ENCODE measurements at regions not wholly inside any gene's neighbourhood (a gene's known extent, or its start where the extent isn't known, plus 50 kb on each side); places are given as distances from the start of the nearest gene placed in this dataset.

DNA sequence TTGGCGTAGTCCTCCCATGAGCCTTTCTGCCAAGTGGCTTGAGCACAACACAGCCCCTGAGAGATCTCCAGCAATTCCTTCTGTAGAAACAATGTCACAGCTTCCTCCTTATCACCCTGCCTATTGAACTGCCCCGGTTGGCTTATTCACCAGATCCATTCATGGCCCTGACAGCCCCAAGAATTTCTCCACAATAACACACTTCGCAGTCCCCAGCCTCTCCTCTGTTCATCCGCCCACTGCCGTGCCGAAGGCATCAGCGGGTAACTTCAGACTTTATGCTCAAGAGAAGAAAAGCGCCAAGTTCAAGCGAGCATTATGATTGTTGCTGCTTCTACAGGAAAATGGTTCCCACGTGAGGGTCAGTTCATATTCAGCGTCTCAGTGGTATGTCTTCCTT, 403.9 kb downstream of the VPS13C start:
- Histone ChIP-seq H3K4me1 (ENCODE audit: control insufficient read depth in 5 of 5, insufficient read depth in 5 of 5, low read length in 5 of 5) (peaks cover 0 to 10% (median 2%) of the 10 kb centered on the region in 5 donors), H3K27me3 (ENCODE audit: control insufficient read depth in 3 of 3, insufficient read depth in 3 of 3, low read length in 2 of 3) (no peaks in the 10 kb centered on the region), H3K4me3 (no peak overlapping the region), H3K27ac (ENCODE audit: low read depth in 1 of 2, low read length in 1 of 2) (no peak overlapping the region), H3K9ac (ENCODE audit: insufficient read depth in 1 of 2, low read length in 2 of 2) (no peak overlapping the region), H3K9me3 (ENCODE audit: control insufficient read depth in 4 of 4, insufficient read depth in 3 of 4, low read length in 3 of 4) (no peaks in the 10 kb centered on the region), H3K36me3 (ENCODE audit: control insufficient read depth in 4 of 4, insufficient read depth in 4 of 4, low read length in 4 of 4) (no peaks in the 10 kb centered on the region)
- DNase-seq = no peak
- WGBS, 2 donors = 93 to 94% methylated on average over 11 of the region's 11 CpGs
- no peak for ATAC-seq (ENCODE audit: insufficient read depth, low FRiP score)
- no peak for TF ChIP-seq CTCF (IDR thresholded peaks at IDR 0.05; ENCODE audit: control extremely low read depth, extremely low read depth)

DNA sequence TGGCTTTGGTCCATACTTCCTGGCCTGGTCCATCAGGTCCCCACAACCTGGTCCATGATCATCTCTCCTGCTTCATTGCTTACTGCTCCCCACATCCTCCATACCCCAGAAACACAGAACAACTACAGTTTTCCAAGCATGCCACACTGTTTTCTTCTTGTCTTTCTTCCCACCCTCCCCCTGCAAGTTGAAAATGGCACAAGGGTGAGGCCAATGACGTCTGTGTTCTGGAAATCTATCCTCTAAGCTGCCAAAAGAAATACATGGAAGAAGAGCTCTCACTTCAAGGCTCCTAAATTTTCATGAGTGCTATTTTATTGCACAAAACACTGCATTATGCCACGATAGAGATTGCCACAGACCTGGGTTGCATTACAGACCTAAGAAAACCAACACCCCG, 404.4 kb downstream of the VPS13C start:
- H3K4me1 ChIP-seq (ENCODE audit: control insufficient read depth in 5 of 5, insufficient read depth in 5 of 5, low read length in 5 of 5) = peaks cover 0 to 10% (median 2%) of the 10 kb centered on the region in 5 donors
- no peak for DNase-seq
- whole genome bisulfite sequencing, 2 donors = 78 to 85% methylated on average over 3 of the region's 3 CpGs
- no peak for TF ChIP-seq CTCF (IDR thresholded peaks at IDR 0.05; ENCODE audit: control extremely low read depth, extremely low read depth)
- H3K9ac ChIP-seq (ENCODE audit: insufficient read depth in 1 of 2, low read length in 2 of 2) = no peak overlapping the region
- no peak overlapping the region for H3K4me3 ChIP-seq
- no peaks in the 10 kb centered on the region for H3K27me3 ChIP-seq (ENCODE audit: control insufficient read depth in 3 of 3, insufficient read depth in 3 of 3, low read length in 2 of 3)
- peaks cover 0 to 2% (median 0%) of the 10 kb centered on the region in 4 donors for H3K9me3 ChIP-seq (ENCODE audit: control insufficient read depth in 4 of 4, insufficient read depth in 3 of 4, low read length in 3 of 4)
- no peaks in the 10 kb centered on the region for H3K36me3 ChIP-seq (ENCODE audit: control insufficient read depth in 4 of 4, insufficient read depth in 4 of 4, low read length in 4 of 4)
- ATAC-seq (ENCODE audit: insufficient read depth, low FRiP score) = no peak
- no peak overlapping the region for H3K27ac ChIP-seq (ENCODE audit: low read depth in 1 of 2, low read length in 1 of 2)

- no peaks in the 10 kb centered on the region for H3K27me3 ChIP-seq (ENCODE audit: control insufficient read depth in 3 of 3, insufficient read depth in 3 of 3, low read length in 2 of 3)
- H3K36me3 ChIP-seq (ENCODE audit: control insufficient read depth in 4 of 4, insufficient read depth in 4 of 4, low read length in 4 of 4) = no peaks in the 10 kb centered on the region
- H3K9me3 ChIP-seq (ENCODE audit: control insufficient read depth in 4 of 4, insufficient read depth in 3 of 4, low read length in 3 of 4) = peaks cover 0 to 2% (median 0%) of the 10 kb centered on the region in 4 donors
- ATAC-seq (ENCODE audit: insufficient read depth, low FRiP score) (no peak), DNase-seq (peak in 1 of 3 donors; percentile 15)
- WGBS, 2 donors = 88 to 94% methylated on average over 12 of the region's 12 CpGs
- H3K27ac ChIP-seq (ENCODE audit: low read depth in 1 of 2, low read length in 1 of 2) = no peak overlapping the region
- no peak for TF ChIP-seq CTCF (IDR thresholded peaks at IDR 0.05; ENCODE audit: control extremely low read depth, extremely low read depth)
- peaks cover 0 to 10% (median 2%) of the 10 kb centered on the region in 5 donors for H3K4me1 ChIP-seq (ENCODE audit: control insufficient read depth in 5 of 5, insufficient read depth in 5 of 5, low read length in 5 of 5)
- H3K9ac ChIP-seq (ENCODE audit: insufficient read depth in 1 of 2, low read length in 2 of 2) = no peak overlapping the region
- no peak overlapping the region for H3K4me3 ChIP-seq
These were observed 405.3 kb downstream of the VPS13C start for GRCh38 chr15:61654918-61655317.

Data from lung (tissue), 11 donors.